HepG2 (cell line): ENCODE measurements at regions not wholly inside any gene's neighbourhood (a gene's known extent, or its start where the extent isn't known, plus 50 kb on each side); places are given as distances from the start of the nearest gene placed in this dataset.

Experiments
- ATAC-seq: fragments of 200-7000 bp; cut with Tn5 transposase; 3 replicates; pipeline ENCODE4 v1.9.1; 2020; ENCODE audit warnings: mild to moderate bottlenecking, moderate library complexity
- BruUV-seq: library from RNA; stranded (reverse); fragments of 400-500 nt; replicated peaks from 2 replicates; lab custom pipeline; 2021; lab: Mats Ljungman, UMichigan
- CTCF ChIA-PET: fragments of 300-600 bp; formaldehyde crosslinking; extraction: SDS; loops from one replicate; lab custom pipeline; 2021; ENCODE audit warnings: low total read pairs, inconsistent platforms, low intra/inter-chr PET ratio; lab: Yijun Ruan, JAX
- POLR2A ChIA-PET: fragments of 350-600 bp; sonication (Branson Sonifier 250); formaldehyde crosslinking; loops from one replicate; lab custom pipeline; 2020; ENCODE audit warnings: antibody characterized with exemption, inconsistent platforms; lab: Yijun Ruan, JAX
- DNase-seq: peaks from one replicate; pipeline ENCODE4 v3.0.0-alpha.2; 2015; ENCODE audit warnings: low spot score
- FAIRE-seq: peaks from 3 replicates; lab custom pipeline; 2011; peaks lifted over from hg19 to GRCh38; lab: Jason Lieb, UNC
- H2AFZ ChIP-seq: one replicate; pipeline ENCODE4 v1.6.1; 2011; ENCODE audit warnings: low read length, inconsistent platforms
- H3K27ac ChIP-seq: fragments of 300-600 bp; 3 replicates; pipeline ENCODE4 v1.8.0; 2011; ENCODE audit warnings: mixed run types, mild to moderate bottlenecking, mixed read lengths, low read length, inconsistent platforms; ENCODE audit not compliant: insufficient read depth; ENCODE audit errors: extremely low read length
- H3K27me3 ChIP-seq, 2 experiments: fragments of 200-600 bp in 1 of 2; 2 replicates in 1 of 2; 3 replicates in 1 of 2; pipeline versions ENCODE4 v1.6.0 to v1.8.0; 2011; ENCODE audit warnings: low read length in 2 of 2, mild to moderate bottlenecking in 2 of 2, moderate library complexity in 2 of 2, inconsistent platforms in 1 of 2; ENCODE audit not compliant: insufficient read depth in 2 of 2, control insufficient read depth in 1 of 2
- H3K36me3 ChIP-seq, 2 experiments: fragments of 200-600 bp in 1 of 2; replicated peaks in 1 of 2; 2 replicates in 1 of 2; 3 replicates in 1 of 2; pipeline versions ENCODE4 v1.5.1 to v1.8.0; 2011; ENCODE audit warnings: low read length in 2 of 2, inconsistent platforms in 1 of 2; ENCODE audit not compliant: insufficient read depth in 2 of 2, control insufficient read depth in 1 of 2
- H3K4me1 ChIP-seq: 2 replicates; pipeline ENCODE4 v1.5.1; 2012; ENCODE audit warnings: low read length, inconsistent platforms; ENCODE audit not compliant: insufficient read depth
- H3K4me2 ChIP-seq: 2 replicates; pipeline ENCODE4 v1.6.0; 2011; ENCODE audit warnings: low read depth, low read length, inconsistent platforms
- H3K4me3 ChIP-seq, 3 experiments: fragments of 200-600 bp in 1 of 3; sonication (generic), shearing (Covaris generic) in 1 of 3; replicated peaks in 1 of 3; 2 replicates each; pipeline ENCODE4 v1.5.1; 2011 to 2016; ENCODE audit warnings: low read length in 3 of 3, inconsistent platforms in 2 of 3, low read depth in 2 of 3, mild to moderate bottlenecking in 2 of 3, control low read depth in 1 of 3, mixed read lengths in 1 of 3; ENCODE audit not compliant: insufficient read depth in 1 of 3
- H3K79me2 ChIP-seq: one replicate; pipeline ENCODE4 v1.6.1; 2011; ENCODE audit warnings: low read length, inconsistent platforms; ENCODE audit not compliant: insufficient read depth
- H3K9ac ChIP-seq: 2 replicates; pipeline ENCODE4 v1.6.0; 2011; ENCODE audit warnings: mild to moderate bottlenecking, low read depth, low read length, inconsistent platforms; ENCODE audit not compliant: insufficient read depth
- H3K9me3 ChIP-seq: 2 replicates; pipeline ENCODE4 v1.5.1; 2012; ENCODE audit warnings: mild to moderate bottlenecking, low read length
- H4K20me1 ChIP-seq: 2 replicates; pipeline ENCODE4 v1.6.0; 2011; ENCODE audit warnings: inconsistent platforms, mild to moderate bottlenecking, low read length, moderate library complexity; ENCODE audit not compliant: insufficient read depth
- ADNP ChIP-seq: sonication (generic); formaldehyde crosslinking; IDR thresholded peaks from 2 replicates; pipeline ENCODE4 v1.4.0; 2020; ENCODE audit warnings: missing genetic modification reagents
- ATAD3A ChIP-seq: sonication (generic); formaldehyde crosslinking; IDR thresholded peaks from 2 replicates; pipeline ENCODE4 v1.4.0; 2020; ENCODE audit warnings: missing genetic modification reagents
- NFE2L2 ChIP-seq: fragments of 150-350 bp; IDR thresholded peaks from 2 replicates; pipeline ENCODE4 v1.6.1; 2014; ENCODE audit warnings: low read length
- NFYC ChIP-seq: IDR thresholded peaks from 2 replicates; pipeline ENCODE4 v1.6.1; 2016; ENCODE audit warnings: missing genetic modification reagents, missing compliant biosample characterization
- NKX3-1 ChIP-seq: sonication (generic); formaldehyde crosslinking; IDR thresholded peaks from 2 replicates; pipeline ENCODE4 v1.5.0; 2020; ENCODE audit warnings: missing genetic modification reagents
- ZNF17 ChIP-seq: sonication (generic); formaldehyde crosslinking; IDR thresholded peaks from 2 replicates; pipeline ENCODE4 v1.5.0; 2020; ENCODE audit warnings: mild to moderate bottlenecking, missing genetic modification reagents
- ZNF382 ChIP-seq: sonication (generic); formaldehyde crosslinking; IDR thresholded peaks from 2 replicates; pipeline ENCODE4 v1.5.0; 2020; ENCODE audit warnings: missing genetic modification reagents, mild to moderate bottlenecking, borderline replicate concordance
- ZNF703 ChIP-seq: sonication (generic); formaldehyde crosslinking; IDR thresholded peaks from 2 replicates; pipeline ENCODE4 v1.5.1; 2020; ENCODE audit warnings: missing genetic modification reagents, mild to moderate bottlenecking, moderate library complexity, borderline replicate concordance
- ZSCAN20 ChIP-seq: sonication (generic); formaldehyde crosslinking; IDR thresholded peaks from 2 replicates; pipeline ENCODE4 v1.4.0; 2020; ENCODE audit warnings: missing genetic modification reagents, mild to moderate bottlenecking, borderline replicate concordance
- WGBS: methylation state at CpG from one replicate; pipeline ENCODE4 v1.1.6; 2017; ENCODE audit warnings: low lambda C conversion rate; 5-methylcytosine and 5-hydroxymethylcytosine counted together
- in situ Hi-C: cut with HindIII; loops from 2 replicates; pipeline ENCODE4 v1.10.0; 2017; ENCODE audit warnings: low pct_unique_long_range_greater_than_20kb; ENCODE audit not compliant: extremely low pct_ligation_motif_present
- intact Hi-C: fragments of 100-400 bp; cut with micrococcal nuclease; formaldehyde crosslinking; loops from one replicate; pipeline ENCODE4 v1.10.0; 2022; ENCODE audit not compliant: unreplicated experiment
- TF ChIP-seq, protein P1 (sequence below): sonication (generic); formaldehyde crosslinking; IDR thresholded peaks from 2 replicates; pipeline ENCODE4 v1.5.1; 2020; ENCODE audit warnings: mild to moderate bottlenecking, moderate library complexity, missing genetic modification reagents

DNA sequence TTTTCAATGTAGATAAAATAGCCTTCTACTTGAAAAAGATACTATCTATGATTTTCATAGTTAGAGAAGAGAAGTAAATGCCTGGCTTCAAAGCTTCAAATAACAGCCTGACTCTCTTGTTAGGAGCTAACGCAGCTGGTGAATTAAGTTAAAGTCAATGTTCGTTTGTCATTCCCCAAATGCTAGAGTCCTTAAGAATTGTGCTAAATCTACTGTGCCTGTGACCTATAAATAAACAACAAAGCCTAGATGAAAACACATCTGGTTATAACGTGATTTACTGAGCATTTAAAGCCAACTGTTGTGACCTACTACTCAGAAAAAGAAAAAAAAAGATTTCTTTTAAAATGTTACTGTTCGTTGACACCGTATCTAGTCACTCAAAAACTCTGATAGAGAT is 134.7 kb downstream of the POLR1F start:
- no peaks in the 10 kb centered on the region for H3K36me3 ChIP-seq
- 21% methylated on average over 5 of the region's 5 CpGs for WGBS
- ATAC-seq = no peak
- H2AFZ ChIP-seq = no peak overlapping the region
- no TSS peak for BruUV-seq
- H3K27ac ChIP-seq = no peak overlapping the region
- in situ Hi-C loops (no loop called here), intact Hi-C loops (no loop called here)
- no peak overlapping the region for H3K9ac ChIP-seq
- ChIA-PET CTCF (no interaction called here), POLR2A (no interaction called here)
- no peaks in the 10 kb centered on the region for H4K20me1 ChIP-seq
- H3K4me1 ChIP-seq = no peaks in the 10 kb centered on the region
- no peak overlapping the region for H3K4me3 ChIP-seq
- no peaks in the 10 kb centered on the region for H3K27me3 ChIP-seq
- no peak for DNase-seq
- TF ChIP-seq ZNF703 (CRISPR knock-in tag) = no peak
- TF ChIP-seq ADNP (CRISPR knock-in tag) = no peak
- no peak for TF ChIP-seq NKX3-1 (CRISPR knock-in tag)
- TF ChIP-seq NFE2L2 = no peak
- TF ChIP-seq ZNF17 = no peak
- TF ChIP-seq ZSCAN20 (CRISPR knock-in tag) = no peak
- TF ChIP-seq ZNF382 (CRISPR knock-in tag) = no peak
- TF ChIP-seq NFYC (CRISPR knock-in tag) = no peak
- no peak for TF ChIP-seq ATAD3A
- TF ChIP-seq, protein P1, sequence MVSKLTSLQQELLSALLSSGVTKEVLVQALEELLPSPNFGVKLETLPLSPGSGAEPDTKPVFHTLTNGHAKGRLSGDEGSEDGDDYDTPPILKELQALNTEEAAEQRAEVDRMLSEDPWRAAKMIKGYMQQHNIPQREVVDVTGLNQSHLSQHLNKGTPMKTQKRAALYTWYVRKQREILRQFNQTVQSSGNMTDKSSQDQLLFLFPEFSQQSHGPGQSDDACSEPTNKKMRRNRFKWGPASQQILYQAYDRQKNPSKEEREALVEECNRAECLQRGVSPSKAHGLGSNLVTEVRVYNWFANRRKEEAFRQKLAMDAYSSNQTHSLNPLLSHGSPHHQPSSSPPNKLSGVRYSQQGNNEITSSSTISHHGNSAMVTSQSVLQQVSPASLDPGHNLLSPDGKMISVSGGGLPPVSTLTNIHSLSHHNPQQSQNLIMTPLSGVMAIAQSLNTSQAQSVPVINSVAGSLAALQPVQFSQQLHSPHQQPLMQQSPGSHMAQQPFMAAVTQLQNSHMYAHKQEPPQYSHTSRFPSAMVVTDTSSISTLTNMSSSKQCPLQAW (CRISPR knock-in tag) = no peak
- H3K79me2 ChIP-seq = no peaks in the 10 kb centered on the region
- peaks cover 75% of the 10 kb centered on the region for H3K9me3 ChIP-seq
- no peak overlapping the region for H3K4me2 ChIP-seq
- no peak for FAIRE-seq
